ENCODE measurements at regions not wholly inside any gene's neighbourhood (a gene's known extent, or its start where the extent isn't known, plus 50 kb on each side); places are given as distances from the start of the nearest gene placed in this dataset.

DNA sequence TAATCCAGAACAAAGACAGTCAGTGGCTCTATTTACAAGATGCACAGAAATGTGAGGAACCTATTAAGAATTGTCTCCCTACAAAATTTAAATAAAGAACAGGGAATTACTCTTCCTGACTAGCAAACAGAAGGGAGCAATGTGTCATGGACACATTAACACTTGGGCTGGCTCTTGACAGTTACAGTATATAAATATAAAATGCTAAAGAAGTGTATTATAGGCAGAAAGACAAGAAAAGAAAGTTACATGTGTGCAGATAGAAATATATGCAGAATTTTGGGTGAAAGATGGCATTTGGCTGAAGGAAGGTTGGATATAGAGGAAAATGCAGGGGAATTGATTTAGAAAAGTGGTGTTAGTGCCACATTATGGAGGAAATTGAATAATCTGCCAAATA is 2257.1 kb upstream of the ACO1 start:
- TF ChIP-seq, protein P1, sequence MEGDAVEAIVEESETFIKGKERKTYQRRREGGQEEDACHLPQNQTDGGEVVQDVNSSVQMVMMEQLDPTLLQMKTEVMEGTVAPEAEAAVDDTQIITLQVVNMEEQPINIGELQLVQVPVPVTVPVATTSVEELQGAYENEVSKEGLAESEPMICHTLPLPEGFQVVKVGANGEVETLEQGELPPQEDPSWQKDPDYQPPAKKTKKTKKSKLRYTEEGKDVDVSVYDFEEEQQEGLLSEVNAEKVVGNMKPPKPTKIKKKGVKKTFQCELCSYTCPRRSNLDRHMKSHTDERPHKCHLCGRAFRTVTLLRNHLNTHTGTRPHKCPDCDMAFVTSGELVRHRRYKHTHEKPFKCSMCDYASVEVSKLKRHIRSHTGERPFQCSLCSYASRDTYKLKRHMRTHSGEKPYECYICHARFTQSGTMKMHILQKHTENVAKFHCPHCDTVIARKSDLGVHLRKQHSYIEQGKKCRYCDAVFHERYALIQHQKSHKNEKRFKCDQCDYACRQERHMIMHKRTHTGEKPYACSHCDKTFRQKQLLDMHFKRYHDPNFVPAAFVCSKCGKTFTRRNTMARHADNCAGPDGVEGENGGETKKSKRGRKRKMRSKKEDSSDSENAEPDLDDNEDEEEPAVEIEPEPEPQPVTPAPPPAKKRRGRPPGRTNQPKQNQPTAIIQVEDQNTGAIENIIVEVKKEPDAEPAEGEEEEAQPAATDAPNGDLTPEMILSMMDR (IDR thresholded peaks at IDR 0.05 in 2 of 3, conservative IDR thresholded peaks at IDR 0.05 in 1 of 3; ENCODE audit: borderline replicate concordance in 1 of 3, insufficient read depth in 1 of 3, low read depth in 2 of 3, low read length in 2 of 3), result no peak
- no peak for TF ChIP-seq JUND (IDR thresholded peaks at IDR 0.05)
- TF ChIP-seq CEBPB (IDR thresholded peaks at IDR 0.05; ENCODE audit: low read depth), result no peak
- TF ChIP-seq POLR2A (IDR thresholded peaks at IDR 0.05; ENCODE audit: borderline replicate concordance, extremely low read depth, insufficient read depth, insufficient read length), result no peak
- TF ChIP-seq EZH2phosphoT487 (IDR thresholded peaks at IDR 0.05; ENCODE audit: borderline replicate concordance), result no peak
- TF ChIP-seq ATF3 (IDR thresholded peaks at IDR 0.05), result no peak
- TF ChIP-seq RAD21 (IDR thresholded peaks at IDR 0.05; ENCODE audit: low read depth), result no peak
- TF ChIP-seq FOSL1 (IDR thresholded peaks at IDR 0.05; ENCODE audit: low read depth), result no peak
- no peak for TF ChIP-seq EGR1 (IDR thresholded peaks at IDR 0.05; ENCODE audit: low read depth)
